ENCODE measurements at regions not wholly inside any gene's neighbourhood (a gene's known extent, or its start where the extent isn't known, plus 50 kb on each side); places are given as distances from the start of the nearest gene placed in this dataset.

- TF ChIP-seq CHD7 (IDR thresholded peaks at IDR 0.05; ENCODE audit: insufficient replicate concordance, low read length), result no peak
- no peak for TF ChIP-seq CTBP2 (IDR thresholded peaks at IDR 0.05; ENCODE audit: borderline replicate concordance, insufficient read depth, insufficient read length, low read length)
- TF ChIP-seq SP2 (IDR thresholded peaks at IDR 0.05; ENCODE audit: low read length), result no peak
- no peak for TF ChIP-seq BACH1 (IDR thresholded peaks at IDR 0.05; ENCODE audit: low read length)
- no peak for TF ChIP-seq FOSL1 (IDR thresholded peaks at IDR 0.05; ENCODE audit: insufficient read depth, low read depth, low read length)
- TF ChIP-seq POLR2AphosphoS5 (IDR thresholded peaks at IDR 0.05; ENCODE audit: low read depth, low read length), result no peak
- TF ChIP-seq BRCA1 (IDR thresholded peaks at IDR 0.05; ENCODE audit: low read depth, low read length), result no peak
Measured at GRCh38 chr18:34970106-34970505, 71.1 kb upstream of the MAPRE2 start (continued).

All from H1 (cell line).